ENCODE measurements at regions not wholly inside any gene's neighbourhood (a gene's known extent, or its start where the extent isn't known, plus 50 kb on each side); places are given as distances from the start of the nearest gene placed in this dataset.

GRCh38 chr5:24789611-24790351 lies 145.0 kb upstream of the CDH10 start:
- Histone ChIP-seq H3K9me3 (ENCODE audit: insufficient read depth, low read length) (no peaks in the 10 kb centered on the region), H3K9me2 (replicated peaks; ENCODE audit: insufficient read depth, low read length) (no peaks in the 10 kb centered on the region), H3F3A (ENCODE audit: insufficient read depth) (no peaks in the 10 kb centered on the region), H3K36me3 (ENCODE audit: low read length) (0 out of 2 replicates have a peak, but pooled peaks cover 5% of the 10 kb centered on the region), H4K20me1 (ENCODE audit: low read depth, low read length) (no peaks in the 10 kb centered on the region), H3K4me3 (ENCODE audit: insufficient read depth, low read length, poor library complexity, severe bottlenecking) (no peak overlapping the region), H2AFZ (ENCODE audit: low read depth, low read length, severe bottlenecking) (peak overlapping the region; percentile 88), H3K9ac (ENCODE audit: low read length) (no peak overlapping the region), H3K27ac (ENCODE audit: low read depth, low read length) (no peak overlapping the region), H3K79me2 (ENCODE audit: insufficient read depth, low read length) (no peaks in the 10 kb centered on the region), H3K4me2 (ENCODE audit: low read depth, low read length, poor library complexity, severe bottlenecking) (no peak overlapping the region), H3K27me3 (ENCODE audit: low read length) (no peaks in the 10 kb centered on the region)
- no peak for TF ChIP-seq CTCF (IDR thresholded peaks at IDR 0.05; ENCODE audit: insufficient read depth, low read length, poor library complexity, severe bottlenecking)
- no peak for TF ChIP-seq EZH2phosphoT487 (conservative IDR thresholded peaks at IDR 0.05; ENCODE audit: low read length)

- H3K9ac ChIP-seq (ENCODE audit: low read length) = no peak overlapping the region
- H2AFZ ChIP-seq (ENCODE audit: low read depth, low read length, severe bottlenecking) = peak overlapping the region; percentile 23
- 0 out of 2 replicates have a peak, but pooled peaks cover 5% of the 10 kb centered on the region for H3K36me3 ChIP-seq (ENCODE audit: low read length)
- H3F3A ChIP-seq (ENCODE audit: insufficient read depth) = no peaks in the 10 kb centered on the region
- no peaks in the 10 kb centered on the region; the same call in 1 of the 2 replicates for H3K9me3 ChIP-seq (ENCODE audit: insufficient read depth, low read length)
- H3K9me2 ChIP-seq (replicated peaks; ENCODE audit: insufficient read depth, low read length) = no peaks in the 10 kb centered on the region
- H3K4me3 ChIP-seq (ENCODE audit: insufficient read depth, low read length, poor library complexity, severe bottlenecking) = no peak overlapping the region
- H4K20me1 ChIP-seq (ENCODE audit: low read depth, low read length) = no peaks in the 10 kb centered on the region
- TF ChIP-seq CTCF (IDR thresholded peaks at IDR 0.05; ENCODE audit: insufficient read depth, low read length, poor library complexity, severe bottlenecking) = no peak
- no peak for TF ChIP-seq EZH2phosphoT487 (conservative IDR thresholded peaks at IDR 0.05; ENCODE audit: low read length)
- no peak overlapping the region for H3K27ac ChIP-seq (ENCODE audit: low read depth, low read length)
- no peak overlapping the region for H3K4me2 ChIP-seq (ENCODE audit: low read depth, low read length, poor library complexity, severe bottlenecking)
- no peaks in the 10 kb centered on the region for H3K79me2 ChIP-seq (ENCODE audit: insufficient read depth, low read length)
- no peaks in the 10 kb centered on the region for H3K27me3 ChIP-seq (ENCODE audit: low read length)
Measured at GRCh38 chr5:24788829-24789514, 144.2 kb upstream of the CDH10 start.

GRCh38 chr5:24786108-24786507 lies 141.3 kb upstream of the CDH10 start:
- H3K4me3 ChIP-seq (ENCODE audit: insufficient read depth, low read length, poor library complexity, severe bottlenecking) = no peak overlapping the region
- no peak overlapping the region for H3K4me2 ChIP-seq (ENCODE audit: low read depth, low read length, poor library complexity, severe bottlenecking)

More at GRCh38 chr5:24786108-24786507, 141.3 kb upstream of the CDH10 start:
- Histone ChIP-seq H2AFZ (ENCODE audit: low read depth, low read length, severe bottlenecking) (peak overlapping the region; percentile 4), H4K20me1 (ENCODE audit: low read depth, low read length) (no peaks in the 10 kb centered on the region), H3K27me3 (ENCODE audit: low read length) (no peaks in the 10 kb centered on the region), H3K9me3 (ENCODE audit: insufficient read depth, low read length) (no peaks in the 10 kb centered on the region; the same call in 1 of the 2 replicates), H3K9me2 (replicated peaks; ENCODE audit: insufficient read depth, low read length) (no peaks in the 10 kb centered on the region), H3K79me2 (ENCODE audit: insufficient read depth, low read length) (no peaks in the 10 kb centered on the region), H3F3A (ENCODE audit: insufficient read depth) (no peaks in the 10 kb centered on the region), H3K9ac (ENCODE audit: low read length) (no peak overlapping the region), H3K36me3 (ENCODE audit: low read length) (0 out of 2 replicates have a peak, but pooled peaks cover 5% of the 10 kb centered on the region), H3K27ac (ENCODE audit: low read depth, low read length) (no peak overlapping the region)
- TF ChIP-seq CTCF (IDR thresholded peaks at IDR 0.05; ENCODE audit: insufficient read depth, low read length, poor library complexity, severe bottlenecking) (no peak), EZH2phosphoT487 (conservative IDR thresholded peaks at IDR 0.05; ENCODE audit: low read length) (no peak)

All from SU-DHL-6 (cell line).